ENCODE measurements at regions not wholly inside any gene's neighbourhood (a gene's known extent, or its start where the extent isn't known, plus 50 kb on each side); places are given as distances from the start of the nearest gene placed in this dataset.

DNA sequence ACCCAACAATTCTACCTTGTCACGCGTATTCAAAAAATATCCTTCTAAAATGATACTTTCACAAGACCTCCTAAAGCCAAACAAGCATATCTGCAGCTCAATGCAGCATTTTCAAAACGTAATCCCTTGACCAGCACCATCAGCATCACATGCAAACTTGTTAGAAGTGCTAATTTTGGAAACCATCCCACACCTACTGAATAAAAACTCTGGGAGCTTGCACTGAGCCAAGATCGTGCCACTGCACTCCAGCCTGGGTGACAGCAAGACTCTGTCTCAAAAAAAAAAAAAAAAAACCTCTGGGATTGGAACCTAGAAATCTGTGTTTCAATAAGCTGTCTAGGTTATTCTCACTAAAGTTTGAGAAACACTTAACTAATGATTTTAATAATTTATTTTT, 223.3 kb upstream of the CCDC54 start:
- TF ChIP-seq, protein P1, sequence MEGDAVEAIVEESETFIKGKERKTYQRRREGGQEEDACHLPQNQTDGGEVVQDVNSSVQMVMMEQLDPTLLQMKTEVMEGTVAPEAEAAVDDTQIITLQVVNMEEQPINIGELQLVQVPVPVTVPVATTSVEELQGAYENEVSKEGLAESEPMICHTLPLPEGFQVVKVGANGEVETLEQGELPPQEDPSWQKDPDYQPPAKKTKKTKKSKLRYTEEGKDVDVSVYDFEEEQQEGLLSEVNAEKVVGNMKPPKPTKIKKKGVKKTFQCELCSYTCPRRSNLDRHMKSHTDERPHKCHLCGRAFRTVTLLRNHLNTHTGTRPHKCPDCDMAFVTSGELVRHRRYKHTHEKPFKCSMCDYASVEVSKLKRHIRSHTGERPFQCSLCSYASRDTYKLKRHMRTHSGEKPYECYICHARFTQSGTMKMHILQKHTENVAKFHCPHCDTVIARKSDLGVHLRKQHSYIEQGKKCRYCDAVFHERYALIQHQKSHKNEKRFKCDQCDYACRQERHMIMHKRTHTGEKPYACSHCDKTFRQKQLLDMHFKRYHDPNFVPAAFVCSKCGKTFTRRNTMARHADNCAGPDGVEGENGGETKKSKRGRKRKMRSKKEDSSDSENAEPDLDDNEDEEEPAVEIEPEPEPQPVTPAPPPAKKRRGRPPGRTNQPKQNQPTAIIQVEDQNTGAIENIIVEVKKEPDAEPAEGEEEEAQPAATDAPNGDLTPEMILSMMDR (conservative IDR thresholded peaks at IDR 0.05; ENCODE audit: low read depth, low read length) = no peak
- H3K4me3 ChIP-seq (ENCODE audit: low read depth, low read length) = no peak overlapping the region

DNA sequence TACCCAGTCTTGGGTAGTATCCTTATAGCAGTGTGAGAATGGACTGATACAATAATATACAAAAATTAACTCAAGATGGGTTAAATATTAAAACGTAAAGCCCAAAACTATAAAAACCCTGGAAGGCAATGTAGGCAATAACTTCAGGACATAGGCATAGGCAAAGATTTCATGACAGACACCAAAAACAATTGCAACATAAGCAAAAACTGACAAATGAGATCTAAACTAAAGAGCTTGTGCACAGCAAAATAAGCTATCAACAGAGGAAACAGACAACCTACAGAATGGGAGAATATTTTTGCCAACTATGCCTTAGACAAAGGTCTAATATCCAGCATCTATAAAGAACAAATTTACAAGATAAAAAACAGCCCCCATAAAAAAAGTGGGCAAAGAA, 204.8 kb upstream of the CCDC54 start:
- no peak overlapping the region for H3K4me3 ChIP-seq (ENCODE audit: low read depth, low read length)
- TF ChIP-seq, protein P1 (conservative IDR thresholded peaks at IDR 0.05; ENCODE audit: low read depth, low read length) = no peak
- no peak for DNase-seq (ENCODE audit: low read depth)

More for the DNA sequence above, 223.3 kb upstream of the CCDC54 start:
- DNase-seq (ENCODE audit: low read depth) = no peak

DNA sequence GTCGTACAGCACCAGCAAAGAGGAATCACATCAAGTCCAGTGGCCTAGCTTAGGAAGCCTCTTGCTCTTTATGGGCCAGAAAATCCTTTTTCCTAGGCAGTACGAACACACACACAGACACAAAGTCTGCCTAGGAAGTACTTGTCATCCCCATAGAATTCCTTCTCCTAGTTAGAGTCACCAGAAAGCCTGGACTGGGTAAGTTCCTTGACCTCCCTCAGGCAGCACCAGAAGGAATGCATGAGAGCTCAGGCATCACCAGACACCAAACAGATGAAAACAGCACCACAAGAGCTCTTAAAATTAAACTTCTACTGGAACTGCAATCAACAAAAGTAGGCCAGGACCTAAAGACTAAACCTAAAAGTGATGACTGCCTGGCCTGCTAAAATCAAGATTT, 192.9 kb upstream of the CCDC54 start:
- TF ChIP-seq, protein P1 (conservative IDR thresholded peaks at IDR 0.05; ENCODE audit: low read depth, low read length) = no peak
- H3K4me3 ChIP-seq (ENCODE audit: low read depth, low read length) = no peak overlapping the region
- no peak for DNase-seq (ENCODE audit: low read depth)

DNA sequence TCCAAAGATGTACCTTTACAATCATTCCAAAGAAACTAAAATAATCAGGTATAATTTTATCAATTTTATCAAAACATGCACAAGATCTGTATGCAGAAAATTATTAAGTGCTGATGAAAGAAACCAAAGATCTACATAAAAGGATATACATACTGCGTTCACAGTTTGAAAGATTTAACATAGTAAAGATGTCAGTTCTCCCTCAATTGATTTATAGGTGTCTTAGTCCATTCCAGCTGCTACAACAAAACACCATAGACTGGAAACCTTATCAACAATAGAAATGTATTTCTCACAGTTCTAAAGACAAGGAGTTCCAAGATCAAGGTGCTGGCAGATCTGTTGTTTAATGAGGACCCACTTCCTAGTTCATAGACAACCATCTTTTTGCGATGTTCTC, 189.0 kb upstream of the CCDC54 start:
- no peak overlapping the region for H3K4me3 ChIP-seq (ENCODE audit: low read depth, low read length)
- TF ChIP-seq, protein P1 (conservative IDR thresholded peaks at IDR 0.05; ENCODE audit: low read depth, low read length) = no peak
- no peak for DNase-seq (ENCODE audit: low read depth)

DNA sequence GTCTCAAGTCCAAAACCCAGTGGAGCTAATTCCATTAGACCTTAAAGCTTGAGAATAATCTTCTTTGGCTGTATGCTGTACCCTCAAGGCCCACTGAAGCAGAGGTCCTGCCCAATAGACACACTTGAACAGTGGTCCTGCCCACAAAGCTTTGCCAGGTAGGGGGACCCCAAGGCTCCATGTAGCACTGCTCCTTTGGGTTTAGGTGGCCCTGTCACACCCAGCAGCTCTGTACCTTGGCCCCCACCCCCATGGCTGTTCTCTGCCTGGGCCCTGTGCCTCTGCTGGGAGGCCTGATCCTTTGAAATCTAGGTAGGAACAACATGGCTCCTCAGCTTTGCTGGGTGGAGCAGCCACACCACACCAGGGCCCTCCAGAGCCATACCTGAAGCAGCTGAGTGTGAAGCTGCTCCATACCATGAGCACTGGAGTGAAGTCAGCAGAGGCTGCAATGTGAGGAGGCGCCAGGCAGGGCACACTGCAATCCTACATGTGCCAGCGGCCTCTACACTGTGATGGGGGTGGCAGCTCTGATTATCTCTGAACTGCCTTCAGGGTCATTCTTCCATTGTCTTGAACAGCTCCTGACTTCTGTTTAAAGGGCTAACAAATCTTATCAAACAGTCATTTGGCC, 188.0 kb upstream of the CCDC54 start:
- DNase-seq (ENCODE audit: low read depth) = no peak
- TF ChIP-seq, protein P1 (conservative IDR thresholded peaks at IDR 0.05; ENCODE audit: low read depth, low read length) = no peak
- H3K4me3 ChIP-seq (ENCODE audit: low read depth, low read length) = no peak overlapping the region

DNA sequence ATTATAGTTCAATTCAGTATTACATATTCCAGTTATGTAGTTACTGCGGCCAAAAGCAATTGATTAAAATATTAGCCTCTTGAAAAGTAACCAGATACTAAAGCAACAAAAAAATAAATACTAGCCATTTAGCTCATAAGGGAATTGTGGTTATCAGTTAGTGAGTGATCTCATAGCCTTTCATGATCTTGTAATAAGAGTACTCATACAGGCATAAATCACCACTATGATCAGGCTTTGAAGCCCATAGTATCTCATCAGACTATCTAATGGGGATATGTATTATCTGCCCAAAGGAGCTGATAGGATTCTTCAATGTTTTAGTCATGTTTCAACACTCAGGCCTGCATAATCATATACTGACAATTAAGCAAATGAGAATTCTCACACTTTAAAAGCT, 184.1 kb upstream of the CCDC54 start:
- no peak for DNase-seq (ENCODE audit: low read depth)
- H3K4me3 ChIP-seq (ENCODE audit: low read depth, low read length) = no peak overlapping the region
- TF ChIP-seq, protein P1 (conservative IDR thresholded peaks at IDR 0.05; ENCODE audit: low read depth, low read length) = no peak

DNA sequence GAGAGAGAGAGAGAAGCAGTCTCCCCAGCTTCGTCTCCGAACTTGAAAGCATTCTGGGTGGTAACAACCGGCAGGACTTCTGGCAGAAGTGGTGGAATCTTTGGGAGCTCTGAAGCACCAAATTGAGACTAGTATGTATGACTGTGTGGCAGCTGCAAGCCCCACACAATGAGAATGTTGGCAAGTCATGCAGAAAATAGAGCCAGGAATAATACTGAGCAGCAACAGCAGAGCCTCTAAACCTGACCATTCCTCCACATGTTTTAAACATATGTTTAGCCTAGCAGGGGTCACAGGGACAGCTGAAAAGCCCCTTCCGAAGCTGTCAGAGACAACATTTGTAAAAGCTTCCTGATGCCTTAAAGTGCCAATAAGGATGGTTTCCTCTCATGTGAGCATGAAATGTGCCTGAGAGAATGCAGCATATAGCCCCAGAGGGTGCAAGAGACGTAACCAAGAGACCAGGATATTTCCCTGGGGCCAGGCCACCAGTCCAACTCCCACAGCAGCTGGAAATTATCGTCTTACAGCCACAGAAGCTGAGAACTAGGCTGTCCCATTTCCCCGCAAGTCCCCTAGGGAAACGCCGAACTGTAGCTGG, 178.6 kb upstream of the CCDC54 start:
- TF ChIP-seq, protein P1 (conservative IDR thresholded peaks at IDR 0.05; ENCODE audit: low read depth, low read length) = no peak
- no peak overlapping the region for H3K4me3 ChIP-seq (ENCODE audit: low read depth, low read length)
- DNase-seq (ENCODE audit: low read depth) = no peak
